ENCODE measurements at regions not wholly inside any gene's neighbourhood (a gene's known extent, or its start where the extent isn't known, plus 50 kb on each side); places are given as distances from the start of the nearest gene placed in this dataset.
"Not testable (repeated sequence)": the region's sequence is repeated elsewhere in the genome, so short reads cannot be mapped to it uniquely, and the experiment has no call there.

DNA sequence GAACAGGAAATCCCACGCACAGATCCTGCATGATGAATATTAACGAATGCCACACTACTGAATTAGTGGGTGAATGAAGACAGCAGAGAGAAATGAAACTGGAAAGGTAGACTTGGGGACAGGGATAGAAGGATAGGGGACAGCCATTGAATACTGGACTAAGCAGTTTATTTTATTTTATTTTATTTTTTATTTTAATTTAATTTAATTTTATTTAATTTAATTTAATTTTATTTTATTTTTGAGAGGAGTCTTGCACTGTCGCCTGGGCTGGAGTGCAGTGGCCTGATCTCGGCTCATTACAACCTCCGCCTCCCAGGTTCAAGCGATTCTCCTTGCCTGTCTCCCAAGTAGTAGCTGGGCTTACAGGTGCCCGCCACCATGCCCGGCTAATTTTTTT, 385.2 kb downstream of the GPAT3 start:
- no peak for DNase-seq

DNA sequence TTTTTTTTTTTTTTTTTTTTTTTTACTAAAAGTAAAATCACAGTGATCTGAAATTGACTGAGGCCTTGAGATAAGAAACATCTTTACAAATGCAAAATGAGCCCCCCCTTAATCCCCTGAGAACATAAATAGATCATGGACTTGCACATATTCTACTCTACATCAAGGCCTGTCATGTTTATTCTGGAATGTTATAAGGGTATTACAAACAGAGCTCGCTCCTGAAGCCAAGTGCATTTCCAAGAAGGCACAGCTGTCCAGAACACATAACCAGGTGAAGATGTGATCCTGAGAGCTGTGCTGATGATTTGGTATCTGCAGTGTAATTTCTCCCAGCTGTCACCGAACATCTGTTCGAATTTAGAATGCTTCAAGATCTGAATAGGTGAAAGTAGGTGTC, 384.5 kb downstream of the GPAT3 start:
- no peak for DNase-seq

GRCh38 chr4:83917572-83917971, 381.7 kb downstream of the GPAT3 start:
- no peak for DNase-seq

GRCh38 chr4:83910693-83911092, 374.8 kb downstream of the GPAT3 start:
- DNase-seq, result no peak

GRCh38 chr4:83906561-83906960, 370.7 kb downstream of the GPAT3 start:
- DNase-seq, result no peak

DNA sequence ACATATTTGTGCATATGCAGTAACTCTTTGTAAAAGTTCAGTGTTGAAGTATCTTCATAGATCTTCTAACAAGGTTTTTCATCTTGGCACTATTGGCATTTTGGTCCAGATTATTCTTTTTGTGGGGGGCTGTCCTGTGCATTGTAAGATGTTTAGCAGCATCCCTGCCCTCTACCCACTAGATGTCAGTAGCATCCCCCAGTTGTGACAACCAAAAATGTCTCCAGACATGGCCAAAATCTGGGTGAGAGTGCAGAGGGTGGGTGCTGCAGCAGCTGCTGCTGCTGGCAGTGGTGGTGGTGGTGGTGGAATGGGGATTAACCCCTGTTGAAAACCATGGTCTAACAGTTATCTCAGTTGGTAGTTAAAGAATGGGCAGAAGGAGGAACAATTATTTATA, 370.0 kb downstream of the GPAT3 start:
- DNase-seq, result peak in 1 of 3 donors; percentile 9

GRCh38 chr4:83903740-83904139, 367.8 kb downstream of the GPAT3 start:
- not testable (repeated sequence) for DNase-seq

- no peak for DNase-seq
Observed at GRCh38 chr4:83894831-83895230, 358.9 kb downstream of the GPAT3 start.

- DNase-seq, result no peak
Observed at GRCh38 chr4:83890816-83891215, 354.9 kb downstream of the GPAT3 start.

DNA sequence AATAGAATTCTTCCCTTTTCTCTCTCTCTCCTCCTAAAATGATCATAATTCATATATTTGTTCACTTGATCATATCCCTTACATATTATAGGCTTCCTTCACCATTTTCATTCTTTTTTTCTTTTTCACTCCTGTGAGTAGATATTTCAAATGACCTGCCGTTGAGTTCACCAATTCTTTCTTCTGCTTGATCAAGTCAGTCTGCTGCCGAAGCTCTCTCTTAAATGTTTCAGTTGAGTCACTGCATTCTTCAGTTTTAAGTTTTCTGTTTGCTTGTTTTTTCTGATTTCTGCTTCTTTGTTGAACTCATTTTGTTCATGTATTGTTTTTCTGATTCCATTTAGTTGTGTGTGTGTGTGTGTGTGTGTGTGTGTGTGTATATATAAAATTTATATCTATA, 354.3 kb downstream of the GPAT3 start:
- no peak for DNase-seq

GRCh38 chr4:83889802-83890201, 353.9 kb downstream of the GPAT3 start:
- peak in 1 of 3 donors; percentile 7 for DNase-seq

- no peak for DNase-seq
Observed at GRCh38 chr4:83885256-83886182, 349.6 kb downstream of the GPAT3 start.

GRCh38 chr4:83876047-83876446, 340.1 kb downstream of the GPAT3 start:
- no peak for DNase-seq

DNA sequence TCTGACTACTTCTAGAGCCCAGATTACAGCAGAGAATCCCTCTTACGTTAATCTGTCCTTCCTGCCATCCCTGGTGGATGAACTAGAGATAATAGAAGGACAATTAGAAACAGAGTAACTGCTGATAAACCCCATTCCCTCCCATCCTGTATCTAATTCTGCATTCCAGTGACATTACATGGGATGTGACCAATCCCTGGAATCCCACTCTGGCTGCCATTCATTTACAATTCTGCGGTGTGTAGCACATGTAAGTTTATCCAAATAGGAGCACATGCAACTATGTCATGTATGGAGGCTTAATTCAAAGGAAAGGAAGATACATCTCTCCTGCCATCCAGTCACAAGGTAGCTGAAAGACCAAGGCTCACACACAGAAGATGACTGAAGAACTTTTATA, 339.5 kb downstream of the GPAT3 start:
- DNase-seq, result no peak

- DNase-seq, result no peak
Observed at GRCh38 chr4:83873996-83874395, 338.1 kb downstream of the GPAT3 start.

- no peak for DNase-seq
Observed at GRCh38 chr4:83870328-83870950, 334.5 kb downstream of the GPAT3 start.

DNA sequence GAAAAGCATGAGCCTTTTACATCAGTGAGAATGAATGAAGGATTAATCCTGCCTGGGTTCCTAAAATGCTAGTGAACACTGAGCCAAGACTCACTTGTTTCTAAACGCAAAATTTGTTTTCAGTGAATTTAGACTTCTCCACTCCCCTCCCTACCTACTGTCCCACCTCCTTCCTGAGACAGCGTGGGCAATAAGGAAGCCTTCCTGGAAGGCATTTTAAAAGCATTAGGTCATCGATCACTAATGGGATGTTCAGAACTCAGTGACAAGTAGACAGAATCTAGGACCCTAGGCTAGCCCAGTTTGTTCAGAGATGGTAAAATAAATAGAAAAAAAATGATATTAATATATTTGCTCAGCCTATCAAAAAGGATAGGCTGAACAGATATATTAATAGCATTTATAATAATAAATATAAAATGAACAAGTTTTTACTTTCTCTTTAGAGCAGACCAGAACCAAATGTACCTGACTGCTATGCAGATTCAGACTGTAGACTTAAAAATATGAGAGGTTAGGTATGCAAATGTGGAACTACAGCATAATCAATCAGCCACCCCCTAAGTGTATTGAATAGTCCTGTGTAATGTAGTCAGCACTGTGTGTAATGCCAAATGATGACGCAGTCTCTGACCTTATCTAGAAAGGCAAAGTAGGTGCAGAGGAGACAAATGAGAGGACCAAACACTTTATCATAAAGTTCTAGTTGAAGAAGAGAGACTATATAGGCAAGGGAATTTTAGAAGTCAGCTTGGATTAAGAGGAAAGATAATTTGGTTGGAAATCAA, 331.1 kb downstream of the GPAT3 start:
- DNase-seq, result no peak

- DNase-seq, result no peak
Observed at GRCh38 chr4:83865417-83866150, 329.7 kb downstream of the GPAT3 start.

DNA sequence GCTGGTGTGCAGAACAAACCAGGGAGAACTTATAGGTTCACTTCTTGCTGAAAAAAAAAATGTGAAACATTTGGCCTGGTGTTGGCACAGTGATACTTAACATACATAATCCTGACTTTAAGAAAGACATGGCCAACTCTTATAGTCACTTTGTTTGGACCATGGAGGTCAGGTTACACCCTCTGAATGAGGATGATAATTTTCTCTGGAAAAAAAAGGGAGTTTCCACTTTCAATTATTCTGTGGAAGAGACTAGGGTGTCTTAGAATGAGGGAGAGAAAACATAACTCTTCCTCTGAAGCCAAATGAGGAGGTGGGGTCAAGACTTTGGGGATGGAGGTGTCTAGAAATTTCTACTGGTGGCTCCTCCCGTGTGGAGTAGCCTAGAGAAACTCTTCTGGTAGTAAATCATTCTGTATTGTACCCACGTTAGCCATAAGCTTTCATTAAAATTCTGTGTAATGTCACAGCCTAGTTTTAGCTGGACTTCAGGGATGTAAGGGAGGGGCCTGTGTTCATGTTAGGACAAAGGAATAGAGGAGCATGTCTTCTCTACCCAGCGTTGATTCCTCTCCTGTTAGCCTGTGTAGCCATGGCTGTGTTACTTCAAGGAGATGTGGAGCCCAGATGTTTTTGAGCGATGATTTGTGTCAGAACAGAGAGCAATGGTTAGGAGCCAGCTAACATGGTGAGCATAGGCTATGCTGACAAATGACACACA, 328.3 kb downstream of the GPAT3 start:
- DNase-seq, result no peak

GRCh38 chr4:83862471-83862870, 326.6 kb downstream of the GPAT3 start:
- no peak for DNase-seq

DNA sequence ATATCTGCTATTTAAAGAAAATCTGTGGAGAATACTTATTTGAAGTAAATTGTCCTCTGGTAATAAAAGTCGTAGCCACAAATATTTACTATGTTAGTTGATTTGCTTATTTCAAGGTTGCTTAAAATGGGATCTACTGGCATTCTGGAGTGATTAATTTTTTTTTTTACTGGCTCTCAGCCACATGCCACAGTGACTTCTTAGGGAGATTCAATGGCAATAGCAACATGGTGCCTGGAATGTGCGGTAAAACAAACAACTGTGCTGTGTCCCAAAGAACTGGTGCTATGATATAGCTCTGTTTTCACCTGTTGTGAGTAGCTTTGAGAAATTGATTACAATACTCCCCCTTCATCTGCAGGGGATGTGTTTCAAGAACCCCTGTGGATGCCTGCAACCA, 324.3 kb downstream of the GPAT3 start:
- DNase-seq, result no peak

Measured in muscle of back (tissue), 3 donors.